ENCODE measurements at regions not wholly inside any gene's neighbourhood (a gene's known extent, or its start where the extent isn't known, plus 50 kb on each side); places are given as distances from the start of the nearest gene placed in this dataset.

DNA sequence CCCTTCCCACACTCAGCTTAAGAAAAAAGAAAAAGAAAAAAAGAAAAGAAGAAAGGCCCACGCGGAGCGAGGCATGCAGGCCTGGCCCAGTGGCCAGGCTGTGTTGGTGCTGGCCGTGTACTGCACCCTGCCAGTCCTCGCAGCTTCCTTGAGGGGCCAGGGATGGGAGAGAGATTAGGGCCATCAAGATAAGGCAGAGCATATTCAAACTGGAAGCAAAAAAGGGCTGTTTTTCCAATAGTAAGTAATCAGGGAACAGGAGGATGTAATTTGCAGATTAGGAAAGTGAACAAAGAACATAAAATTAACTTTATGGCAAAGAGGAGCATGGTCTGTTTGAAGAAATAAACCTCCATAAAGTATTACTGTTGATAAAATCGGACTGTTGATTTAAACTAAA, 319.6 kb upstream of the CLINT1 start:
- no peak for DNase-seq

DNA sequence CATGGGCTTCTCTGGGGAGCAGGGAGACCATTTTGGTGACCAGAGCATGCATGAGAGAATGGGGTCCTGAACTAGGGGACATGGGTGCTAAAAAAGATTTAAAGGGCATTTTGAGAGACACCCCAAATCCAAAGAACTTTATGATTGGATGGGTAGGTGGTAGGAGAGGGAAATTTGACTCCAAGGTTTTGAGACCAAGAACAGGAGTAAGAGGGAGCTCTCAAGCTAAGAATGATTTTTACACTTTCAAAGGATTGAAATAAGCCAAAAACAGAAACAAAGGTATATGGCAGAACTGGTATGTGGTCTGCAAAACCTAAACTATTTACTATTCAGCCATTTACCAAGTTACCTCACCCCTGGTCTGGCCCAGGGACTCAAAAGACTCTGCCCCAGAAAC, 318.2 kb upstream of the CLINT1 start:
- DNase-seq: no peak

DNA sequence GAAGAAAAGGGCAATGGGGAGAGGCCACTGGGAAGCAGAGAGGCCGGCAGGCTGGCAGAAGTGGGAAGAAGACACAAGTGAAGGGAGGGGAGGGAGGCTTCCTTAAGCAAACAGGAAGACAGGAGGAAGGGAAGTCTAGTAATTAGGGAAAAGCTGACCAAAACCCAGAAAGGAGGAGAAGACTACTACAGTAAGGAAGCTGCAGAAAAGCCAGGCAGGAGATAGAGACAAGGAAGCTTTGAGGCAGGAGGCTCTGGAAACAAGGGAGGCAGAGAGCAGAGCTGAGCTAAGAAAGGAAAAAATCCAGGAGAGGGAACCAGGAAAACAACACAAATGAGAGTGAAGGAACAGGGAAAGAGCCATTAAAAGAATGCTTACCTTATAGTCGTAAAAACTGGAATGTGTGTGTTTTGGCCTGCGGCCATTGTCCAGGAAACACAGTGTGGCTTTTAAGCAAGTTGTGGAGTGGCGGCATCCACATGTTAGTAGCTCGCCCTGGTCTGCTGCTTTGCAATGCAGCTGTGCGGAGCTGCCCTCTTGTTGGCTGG, 317.1 kb upstream of the CLINT1 start:
- DNase-seq: peak; percentile 4

DNA sequence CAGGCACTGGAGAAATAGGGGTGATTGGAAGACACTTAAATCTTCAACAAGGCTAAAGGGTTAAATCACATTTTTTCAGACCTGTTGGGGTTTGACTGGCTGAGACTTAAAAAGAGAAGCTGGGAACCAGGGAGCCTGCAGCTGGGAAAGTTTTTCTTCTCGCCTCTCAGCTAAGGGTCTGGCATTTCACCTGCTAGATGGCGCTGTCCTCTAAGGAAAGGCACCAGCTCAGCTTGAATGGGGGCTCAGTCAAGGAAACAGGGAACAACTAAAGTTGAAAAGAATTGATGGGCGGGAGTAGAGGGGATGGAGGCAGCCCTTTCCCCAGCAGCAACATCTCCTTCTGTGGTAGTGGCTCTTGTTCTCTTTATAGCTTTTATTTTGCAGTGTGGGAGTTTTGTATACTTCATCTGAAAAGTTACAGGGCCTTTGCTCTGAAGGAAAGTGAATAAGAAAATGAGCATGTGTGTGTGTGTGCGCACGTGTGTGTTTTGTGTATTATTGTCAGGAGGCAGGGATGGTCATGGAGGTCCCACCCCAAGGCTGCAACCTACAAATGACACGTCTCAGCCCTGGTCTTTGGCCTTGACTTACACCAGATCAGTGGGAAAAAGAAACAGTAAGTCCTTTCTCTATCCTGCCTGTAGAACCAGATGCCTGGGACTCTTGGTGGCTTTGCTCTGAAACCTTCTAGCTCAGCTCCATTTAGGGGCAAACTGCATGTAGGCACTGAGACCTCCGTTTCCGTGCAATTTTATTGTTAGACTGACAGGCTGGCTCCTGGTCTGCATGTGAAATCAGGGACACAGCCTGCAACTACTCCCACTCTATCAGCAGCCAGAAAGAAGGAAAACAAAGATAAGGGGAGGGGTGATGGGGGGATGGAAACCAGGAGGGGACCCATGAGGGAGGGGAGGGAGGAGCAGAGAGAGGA, 316.2 kb upstream of the CLINT1 start:
- DNase-seq: peak; percentile 0

DNA sequence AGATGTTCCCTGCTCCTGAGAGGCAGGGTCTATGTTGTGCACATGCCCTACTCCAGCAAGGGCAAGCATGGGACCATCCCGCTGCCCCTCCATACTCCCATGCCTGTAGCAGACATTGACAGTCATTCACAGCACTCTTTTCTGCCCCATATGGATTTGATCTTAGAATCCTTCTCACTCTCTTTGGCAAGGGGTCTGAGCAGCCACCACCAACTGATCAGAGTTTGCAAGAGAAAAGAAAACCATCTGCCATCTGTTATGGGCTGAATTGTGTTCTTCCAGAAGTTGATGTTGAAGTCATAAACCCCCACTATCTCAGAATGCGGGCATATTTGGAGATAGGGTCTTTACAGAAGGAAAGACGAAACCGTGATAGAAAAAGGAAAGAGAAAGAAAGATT, 315.1 kb upstream of the CLINT1 start:
- DNase-seq: no peak

DNA sequence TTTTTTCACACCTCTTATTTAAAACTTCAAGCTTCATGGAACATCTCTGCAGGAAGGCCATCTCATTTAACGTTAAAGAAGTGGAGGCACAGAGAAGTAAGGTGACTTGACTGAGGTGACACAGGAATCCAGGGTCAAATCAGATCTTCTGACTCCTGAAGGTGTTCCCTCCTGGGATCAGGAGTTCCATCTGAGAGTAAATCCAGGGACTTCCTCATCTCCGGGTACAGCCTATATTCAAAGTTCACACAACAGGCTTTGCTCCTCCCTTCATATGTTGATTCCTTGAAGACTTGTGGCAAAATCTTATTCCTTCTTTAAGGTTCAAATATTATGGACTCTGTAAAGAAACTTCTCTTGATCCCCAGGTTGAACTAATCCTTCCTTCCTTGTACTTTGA, 313.1 kb upstream of the CLINT1 start:
- no peak for DNase-seq

DNA sequence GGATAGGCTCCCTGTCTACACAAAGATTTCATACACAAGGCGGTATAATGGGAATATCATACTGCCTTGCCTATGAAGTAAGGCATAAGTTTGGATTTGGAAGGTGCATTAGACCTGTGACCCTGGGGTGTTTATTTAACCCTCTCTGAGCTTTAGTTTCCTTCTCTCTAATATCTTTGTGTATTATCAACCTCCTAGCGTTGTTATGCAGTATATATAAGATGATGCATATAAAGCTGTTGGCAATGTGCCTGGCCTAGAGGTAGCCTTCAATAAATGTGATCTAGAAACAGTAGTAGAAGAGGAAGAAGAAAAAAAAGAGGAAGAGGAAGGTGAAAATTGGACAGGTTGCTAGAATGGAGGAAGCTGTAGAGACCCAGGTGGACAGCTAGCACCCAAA, 311.6 kb upstream of the CLINT1 start:
- DNase-seq: no peak

DNA sequence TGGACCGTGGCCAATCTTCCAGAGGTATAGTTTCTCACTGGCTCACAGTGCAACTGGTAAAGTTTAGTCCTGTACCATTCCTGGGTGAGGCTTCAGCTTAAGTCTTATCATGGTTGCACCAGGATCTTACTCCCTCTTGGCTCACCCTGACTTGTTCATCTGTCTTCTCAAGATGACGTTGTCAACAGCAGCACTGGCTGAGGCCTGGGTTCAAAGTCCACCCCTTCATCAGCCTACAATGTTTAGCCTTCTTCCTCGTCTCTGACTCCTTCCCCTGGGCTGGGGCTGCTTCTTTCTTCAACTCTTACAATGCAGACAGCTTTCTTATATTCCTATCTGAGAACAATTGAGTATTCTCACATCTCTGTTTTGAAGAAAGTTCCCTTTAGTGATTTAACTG, 311.1 kb upstream of the CLINT1 start:
- no peak for DNase-seq

DNA sequence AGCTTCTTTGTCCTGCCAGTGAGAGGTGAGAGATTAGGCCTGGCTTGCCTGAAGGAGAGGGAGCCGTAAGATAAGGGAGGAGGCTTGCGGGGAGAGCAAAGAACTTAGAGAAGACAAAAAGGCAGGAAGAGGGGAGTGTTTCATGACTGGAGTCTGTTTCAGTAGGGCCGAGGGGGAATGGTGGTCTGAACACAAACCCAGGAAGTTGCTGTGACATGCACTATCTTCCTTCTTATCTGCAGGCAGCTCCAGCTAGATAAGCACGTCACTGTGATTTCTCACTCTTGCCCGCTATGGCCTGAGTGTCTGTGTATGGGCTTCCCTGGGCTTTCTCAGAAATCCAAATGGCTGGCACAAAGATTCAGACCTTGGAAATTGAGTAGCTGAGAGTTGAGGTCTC, 307.5 kb upstream of the CLINT1 start:
- no peak for DNase-seq

DNA sequence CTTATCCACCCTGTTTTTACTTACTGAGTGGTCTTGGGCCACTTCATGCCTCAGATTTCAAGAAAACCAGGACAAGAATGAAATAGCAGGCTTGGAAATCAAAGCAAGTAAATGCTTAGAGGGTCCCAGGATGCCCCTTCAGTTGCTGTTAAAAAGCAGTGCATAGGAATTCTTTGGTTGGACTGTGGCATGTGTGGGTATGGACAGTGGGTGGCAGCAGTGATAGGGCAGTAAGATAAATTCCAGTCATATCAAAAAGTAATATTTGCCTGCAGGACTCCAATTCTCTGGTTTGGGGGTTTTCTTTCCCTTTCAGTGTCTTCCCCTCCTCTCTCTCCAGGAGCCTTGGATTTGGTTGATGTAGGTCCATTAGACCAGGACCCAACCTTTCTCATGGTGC, 306.7 kb upstream of the CLINT1 start:
- no peak for DNase-seq

DNA sequence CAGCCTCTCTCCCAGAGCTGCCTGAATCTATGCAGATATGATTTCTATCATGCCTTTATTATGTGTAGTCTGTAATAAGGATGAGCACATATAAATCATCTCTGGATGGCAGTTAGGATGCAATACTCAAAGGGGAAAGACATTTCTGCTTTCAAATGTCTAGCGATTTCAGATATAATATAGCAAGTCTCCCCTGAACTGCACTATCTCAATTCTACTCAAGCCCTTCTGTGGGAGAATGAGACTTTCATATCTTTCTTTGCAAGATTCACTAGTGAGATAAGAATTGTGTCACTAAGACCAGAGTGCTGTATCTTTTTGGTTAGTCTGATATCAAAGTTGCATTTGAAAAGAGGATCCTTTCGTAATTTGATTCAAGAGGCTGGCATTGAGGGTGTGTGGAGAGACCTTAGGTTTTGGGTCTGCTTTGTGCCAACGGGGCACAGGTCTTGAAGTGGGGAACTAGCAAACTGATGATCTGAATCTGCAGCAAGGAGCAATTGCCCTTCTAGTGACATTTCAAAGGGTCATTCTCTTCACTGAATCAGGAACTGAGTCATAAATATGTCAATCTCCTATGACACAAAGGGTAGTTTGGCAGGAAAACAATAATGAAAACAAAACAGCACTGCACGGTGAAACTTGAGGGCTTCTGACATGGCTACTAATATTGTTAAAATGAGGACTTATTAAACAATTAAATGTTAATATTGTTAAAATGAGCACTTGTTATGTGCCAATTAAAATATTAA, 305.5 kb upstream of the CLINT1 start:
- DNase-seq: no peak

DNA sequence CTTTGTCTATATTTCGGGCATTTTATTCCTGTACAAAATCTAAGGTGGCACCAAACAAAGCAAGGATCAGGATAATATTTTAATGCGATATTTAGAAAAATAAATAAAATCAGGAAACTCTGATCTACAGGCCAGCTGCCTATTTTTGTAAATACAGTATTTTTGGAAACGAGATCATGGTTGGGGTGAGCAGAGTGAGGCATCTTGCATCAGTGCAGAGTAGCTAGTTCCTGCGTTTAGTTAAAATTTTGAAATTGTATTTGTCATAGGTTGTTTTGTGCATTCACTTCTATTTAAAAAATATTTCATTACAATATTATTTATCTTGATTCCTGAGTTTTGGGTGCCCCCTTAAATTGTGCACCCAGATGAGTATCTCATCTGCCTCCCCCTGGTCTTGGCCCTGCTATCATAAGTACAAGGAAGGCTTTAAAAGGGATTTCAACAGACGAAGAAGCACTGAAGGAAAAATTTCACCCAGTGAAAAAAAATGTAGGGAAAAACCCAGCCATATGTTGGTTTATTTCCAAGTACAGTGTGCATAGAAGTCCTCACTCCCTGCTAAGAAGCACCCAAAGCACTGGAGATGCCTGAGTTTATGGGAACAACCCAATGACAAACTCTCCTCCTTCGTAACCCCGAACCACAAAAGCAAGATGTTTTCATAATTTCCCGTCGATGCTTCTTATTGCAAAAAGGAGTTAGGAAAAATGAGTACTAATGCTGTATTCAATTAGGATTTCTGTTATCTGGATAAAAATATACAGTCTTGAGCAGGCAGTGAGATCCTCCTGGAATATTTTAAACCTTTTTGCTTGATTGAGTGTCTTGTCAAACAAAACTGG, 304.7 kb upstream of the CLINT1 start:
- DNase-seq: no peak

DNA sequence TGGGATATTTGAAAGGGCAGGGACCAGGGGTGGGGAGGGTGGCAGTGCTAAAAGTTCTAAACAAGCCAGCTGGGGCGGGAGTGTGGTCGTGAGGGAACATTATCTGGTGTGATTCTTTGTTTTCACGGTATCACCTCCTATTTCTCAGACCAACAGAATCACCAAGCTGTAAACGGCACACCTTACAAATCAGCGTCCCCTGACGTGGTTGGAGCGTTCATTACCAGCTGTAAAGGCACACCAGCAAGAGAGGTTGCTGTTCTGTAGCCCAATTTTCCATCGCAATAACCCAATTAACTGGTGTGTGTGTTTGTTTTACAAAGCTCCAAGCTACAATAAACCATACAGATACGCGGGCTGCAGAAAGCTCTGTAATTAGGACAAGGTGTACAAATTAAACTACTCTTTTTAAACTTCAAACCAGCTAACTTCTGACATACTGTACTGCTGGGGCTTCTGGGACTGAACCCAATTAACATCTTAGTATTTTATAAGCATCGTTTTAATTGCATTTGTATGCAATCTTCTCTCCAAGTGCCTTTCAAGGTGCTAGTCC, 303.6 kb upstream of the CLINT1 start:
- DNase-seq: no peak

DNA sequence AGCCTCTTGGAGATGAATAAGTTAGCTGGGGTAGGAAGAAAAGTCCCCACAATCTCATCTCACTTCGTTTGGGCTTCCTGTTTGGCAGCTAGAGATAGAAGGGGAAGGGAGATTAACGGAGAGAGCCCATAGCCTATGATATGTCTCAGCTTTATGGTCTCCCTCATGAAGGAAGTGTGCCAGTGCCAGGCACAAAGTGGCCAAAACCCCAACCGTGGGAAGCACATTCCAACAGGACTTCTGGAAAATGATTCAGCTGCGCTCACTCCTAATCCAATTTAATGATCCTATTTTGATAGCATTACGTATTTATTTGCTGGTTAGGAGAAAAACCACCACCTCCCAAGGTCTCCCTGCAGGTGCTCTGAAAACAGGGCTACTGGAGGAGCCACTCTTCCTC, 303.1 kb upstream of the CLINT1 start:
- DNase-seq: no peak

DNA sequence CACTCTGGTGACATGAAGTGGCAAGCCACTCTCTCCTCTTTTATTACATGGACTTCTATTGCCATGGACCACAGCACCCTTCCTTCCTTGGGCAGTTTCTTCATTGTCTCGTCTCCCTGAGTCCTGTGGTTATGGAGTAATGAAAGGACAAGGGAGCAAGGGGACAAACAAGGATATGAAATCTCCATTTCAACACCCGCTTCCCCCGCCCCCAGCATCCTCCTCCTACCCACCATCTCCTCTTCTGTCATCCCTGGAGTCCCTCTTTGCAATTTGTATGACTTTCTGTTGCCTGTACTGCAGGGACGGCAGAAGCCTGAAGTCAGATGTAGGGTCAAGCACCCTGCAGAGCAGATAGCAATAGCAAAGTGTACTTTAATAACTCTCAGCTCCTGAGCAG, 300.7 kb upstream of the CLINT1 start:
- no peak for DNase-seq

DNA sequence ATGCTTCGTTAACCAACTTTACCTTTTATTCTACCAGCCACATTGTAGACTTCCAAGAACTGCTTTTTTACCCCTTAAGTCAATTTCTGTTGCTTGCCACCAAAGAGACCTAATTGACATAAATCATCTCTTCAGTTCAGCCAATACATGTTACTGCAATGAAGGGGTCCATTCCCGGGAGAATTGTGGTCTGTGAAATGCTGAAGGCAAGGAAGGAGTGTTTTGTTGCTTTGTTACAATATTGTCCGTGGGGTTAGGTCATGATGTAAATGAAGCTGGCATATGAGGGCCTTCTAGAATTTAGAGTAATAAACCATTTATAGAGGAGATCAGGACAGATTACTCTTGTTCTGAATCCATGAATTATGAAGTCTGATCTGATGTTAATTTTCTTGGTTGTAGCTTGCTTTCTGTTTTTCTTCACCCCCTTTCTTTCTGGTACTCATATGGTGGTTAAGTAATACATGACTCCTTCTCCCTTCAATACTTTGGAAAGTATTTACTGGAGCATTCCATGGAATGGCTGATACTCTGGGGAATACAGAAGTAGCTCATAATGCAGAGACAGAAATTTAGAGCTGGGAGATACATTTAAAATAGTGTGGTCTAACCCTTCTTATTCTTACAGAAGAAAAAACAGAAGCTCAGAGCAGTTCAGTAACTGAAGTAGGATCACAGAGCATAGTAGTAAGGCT, 297.0 kb upstream of the CLINT1 start:
- peak; percentile 0 for DNase-seq

DNA sequence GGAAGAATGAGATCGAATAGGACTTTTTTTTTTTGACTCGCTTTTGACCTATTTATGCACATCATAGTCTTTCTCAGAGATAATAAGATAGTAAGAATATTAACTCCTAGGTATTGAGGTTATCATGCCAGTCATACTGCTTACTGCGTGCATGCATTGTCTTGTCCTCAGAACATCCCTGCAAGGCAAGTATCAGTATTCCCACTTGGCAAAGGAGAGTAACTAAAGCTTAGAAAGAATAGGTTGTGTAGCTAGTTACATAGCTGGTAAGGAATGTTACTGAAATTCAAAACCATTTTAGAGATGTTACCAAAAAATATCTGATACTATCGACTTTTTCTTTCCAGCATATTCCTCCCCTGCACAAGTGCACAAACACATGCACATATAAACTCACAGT, 296.1 kb upstream of the CLINT1 start:
- no peak for DNase-seq

DNA sequence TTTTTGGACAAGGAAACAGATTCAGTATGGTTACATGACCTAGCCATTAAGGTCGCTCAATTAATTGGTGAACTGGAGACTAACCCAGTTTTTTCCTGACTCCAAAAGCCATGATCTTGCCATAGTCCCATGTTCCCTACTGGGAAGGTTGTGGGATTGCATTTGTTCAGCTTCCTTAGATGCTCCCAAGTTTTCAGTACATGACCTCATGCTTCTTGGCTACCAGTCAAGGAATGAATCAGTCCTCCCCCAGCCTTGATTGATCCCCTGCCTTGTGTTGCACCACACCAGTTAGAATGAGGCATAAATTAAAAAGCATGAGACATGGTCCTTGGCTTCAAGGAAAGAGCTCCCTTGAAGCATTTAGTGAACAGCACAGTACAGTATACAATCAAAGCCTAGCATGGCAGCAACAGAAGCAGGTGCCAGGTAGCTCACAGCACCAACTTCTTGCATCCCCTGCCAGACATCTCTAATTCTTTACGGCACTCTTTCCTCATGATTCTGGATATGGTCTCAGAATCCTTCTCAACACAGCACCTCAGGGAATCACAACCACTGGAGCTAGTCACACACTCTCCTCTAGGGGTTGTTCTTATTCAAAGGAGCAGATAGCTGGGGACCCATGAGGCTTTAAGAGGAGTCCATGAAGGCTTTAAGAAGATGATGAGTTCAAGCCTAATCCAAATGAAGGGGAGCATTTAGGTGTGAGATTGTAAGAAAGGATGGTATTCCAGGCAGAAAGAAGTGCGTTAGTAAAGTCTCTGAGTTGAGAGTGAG, 295.5 kb upstream of the CLINT1 start:
- no peak for DNase-seq

DNA sequence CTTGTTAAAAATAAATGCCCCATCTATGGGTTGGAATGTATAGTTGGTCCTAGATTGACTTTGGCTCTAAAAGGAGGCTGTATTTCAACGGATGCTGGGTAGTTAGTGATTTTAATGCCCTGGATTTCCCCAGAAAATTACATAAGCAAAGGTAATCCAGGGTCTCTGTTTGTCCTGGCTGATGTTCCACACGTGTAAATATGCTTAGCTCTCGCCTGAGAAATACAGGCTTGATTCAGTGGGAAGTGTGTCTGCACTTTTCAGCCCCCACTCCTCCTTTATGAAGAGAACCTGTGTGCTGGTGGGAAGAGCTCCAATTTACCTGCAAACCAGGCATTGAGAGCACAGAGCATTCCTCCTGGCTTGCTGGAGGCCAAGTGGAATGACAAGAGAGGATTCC, 294.6 kb upstream of the CLINT1 start:
- no peak for DNase-seq

DNA sequence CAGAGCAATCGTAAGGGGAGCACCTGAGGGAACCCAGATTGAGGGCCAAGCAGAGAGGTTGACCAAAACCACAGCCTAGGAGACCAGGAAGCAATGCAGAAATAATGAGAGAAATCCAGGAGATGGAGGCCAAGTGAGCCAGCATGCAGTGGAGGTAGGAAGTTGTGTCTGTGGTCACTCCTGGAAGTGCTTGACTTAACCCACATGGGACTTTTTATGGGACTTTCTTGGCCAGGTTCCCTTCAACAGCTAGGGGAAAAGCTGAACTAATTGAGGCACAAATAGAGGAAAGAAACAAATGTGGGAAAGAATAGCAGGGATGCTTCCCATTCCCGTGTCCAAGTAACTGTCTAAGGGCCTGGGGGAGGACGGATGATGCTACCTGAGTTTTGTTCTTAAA, 293.2 kb upstream of the CLINT1 start:
- DNase-seq: no peak

DNA sequence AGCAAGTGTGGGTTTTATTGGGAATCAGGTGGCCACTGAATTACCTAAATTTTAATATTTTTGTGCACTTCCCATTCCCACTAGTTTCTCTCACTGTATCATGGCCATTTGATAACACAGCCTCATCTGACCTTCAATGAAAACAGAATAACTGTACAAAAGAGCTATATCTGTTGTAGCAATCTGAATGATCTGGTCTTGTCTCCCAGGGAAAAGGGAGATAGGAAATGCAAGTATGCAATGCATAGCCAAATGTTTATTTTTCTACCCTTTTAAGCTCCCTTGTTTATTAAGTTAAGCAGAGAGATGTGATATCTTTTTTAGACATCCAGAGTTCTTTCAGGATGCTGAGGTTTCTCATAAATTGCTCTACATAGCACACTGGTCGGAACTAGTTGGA, 288.3 kb upstream of the CLINT1 start:
- DNase-seq: no peak

Data from DMS79 (cell line).